ENCODE measurements at regions not wholly inside any gene's neighbourhood (a gene's known extent, or its start where the extent isn't known, plus 50 kb on each side); places are given as distances from the start of the nearest gene placed in this dataset.

DNA sequence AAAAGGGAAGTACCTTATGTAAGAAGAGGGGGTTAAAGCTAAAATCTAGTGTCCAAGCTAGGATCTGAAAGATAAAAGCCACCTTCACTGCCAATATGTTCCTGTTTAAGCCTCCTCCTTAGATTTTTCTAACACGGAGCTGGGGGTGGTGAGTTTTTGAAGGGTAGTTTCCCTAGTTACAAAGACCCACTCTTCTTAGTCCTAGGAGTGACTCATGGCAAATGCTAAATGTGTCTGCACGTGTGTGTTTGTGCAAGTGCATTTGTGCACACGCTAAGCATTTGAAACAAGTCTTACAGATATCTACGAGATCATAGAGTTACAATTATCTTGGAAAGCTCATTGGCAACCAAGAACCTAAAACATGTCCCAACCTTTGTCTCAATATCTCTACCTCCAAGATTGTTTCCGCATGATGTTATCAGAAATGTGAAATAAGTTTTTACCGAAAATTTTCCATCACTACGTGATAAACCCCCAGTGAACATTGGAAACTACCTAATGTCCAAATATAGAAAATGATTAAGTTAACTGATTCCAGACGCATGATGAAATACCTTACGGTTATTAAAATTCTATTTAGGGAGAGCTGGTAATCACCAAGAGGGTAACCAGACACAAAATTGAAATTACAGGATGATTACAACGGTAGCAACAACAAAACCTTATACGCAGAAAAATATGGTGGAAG is 78.0 kb upstream of the HRH2 start:
- H3K27me3 ChIP-seq: no peaks in the 10 kb centered on the region
- TF ChIP-seq POLR2A (IDR thresholded peaks at IDR 0.05): no peak
- TF ChIP-seq, protein P1, sequence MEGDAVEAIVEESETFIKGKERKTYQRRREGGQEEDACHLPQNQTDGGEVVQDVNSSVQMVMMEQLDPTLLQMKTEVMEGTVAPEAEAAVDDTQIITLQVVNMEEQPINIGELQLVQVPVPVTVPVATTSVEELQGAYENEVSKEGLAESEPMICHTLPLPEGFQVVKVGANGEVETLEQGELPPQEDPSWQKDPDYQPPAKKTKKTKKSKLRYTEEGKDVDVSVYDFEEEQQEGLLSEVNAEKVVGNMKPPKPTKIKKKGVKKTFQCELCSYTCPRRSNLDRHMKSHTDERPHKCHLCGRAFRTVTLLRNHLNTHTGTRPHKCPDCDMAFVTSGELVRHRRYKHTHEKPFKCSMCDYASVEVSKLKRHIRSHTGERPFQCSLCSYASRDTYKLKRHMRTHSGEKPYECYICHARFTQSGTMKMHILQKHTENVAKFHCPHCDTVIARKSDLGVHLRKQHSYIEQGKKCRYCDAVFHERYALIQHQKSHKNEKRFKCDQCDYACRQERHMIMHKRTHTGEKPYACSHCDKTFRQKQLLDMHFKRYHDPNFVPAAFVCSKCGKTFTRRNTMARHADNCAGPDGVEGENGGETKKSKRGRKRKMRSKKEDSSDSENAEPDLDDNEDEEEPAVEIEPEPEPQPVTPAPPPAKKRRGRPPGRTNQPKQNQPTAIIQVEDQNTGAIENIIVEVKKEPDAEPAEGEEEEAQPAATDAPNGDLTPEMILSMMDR (IDR thresholded peaks at IDR 0.05 in 4 of 5, conservative IDR thresholded peaks at IDR 0.05 in 1 of 5): no peak
- no peaks in the 10 kb centered on the region for H3K9me3 ChIP-seq
- intact Hi-C loops (cut with DNase I; ENCODE audit: low total_unique reads) (no loop called here), in situ Hi-C loops (cut with MboI; ENCODE audit: low sequenced_read_pairs in 4 of 4) (no loop called here)
- peaks cover 0 to 6% of the 10 kb centered on the region in 2 donors for H3K4me1 ChIP-seq
- no peak overlapping the region for H3K4me3 ChIP-seq
- no peaks in the 10 kb centered on the region for H3K36me3 ChIP-seq
- peak overlapping the region in 2 of 4 donors; percentile 45 to 50 for H3K27ac ChIP-seq
- ATAC-seq (peak; percentile 65 to 80), DNase-seq (no peak)

DNA sequence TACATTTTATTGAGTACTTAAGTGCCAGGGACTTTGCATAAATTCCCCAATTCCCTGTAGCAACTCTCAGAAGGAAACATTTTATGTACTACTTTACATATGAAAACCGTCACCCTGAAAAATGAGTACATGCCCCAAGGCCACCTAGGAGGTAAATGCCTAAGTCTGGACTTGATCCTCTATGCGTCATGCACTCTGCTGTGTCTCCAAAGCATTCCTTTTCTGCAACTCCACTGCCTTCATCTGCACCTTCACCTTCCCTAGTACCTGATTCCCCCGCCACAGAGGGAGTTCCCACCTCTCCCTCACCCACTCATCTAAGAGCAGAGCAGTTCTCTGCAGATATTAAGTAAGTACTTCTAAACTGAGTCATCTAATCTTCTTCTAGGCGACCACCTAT is 75.2 kb upstream of the HRH2 start:
- no peaks in the 10 kb centered on the region for H3K9me3 ChIP-seq
- in situ Hi-C loops (cut with MboI; ENCODE audit: low sequenced_read_pairs in 4 of 4) (no loop called here), intact Hi-C loops (cut with DNase I; ENCODE audit: low total_unique reads) (no loop called here)
- no peak overlapping the region for H3K27ac ChIP-seq
- no peaks in the 10 kb centered on the region for H3K36me3 ChIP-seq
- no peak overlapping the region for H3K4me3 ChIP-seq
- H3K27me3 ChIP-seq: no peaks in the 10 kb centered on the region
- no peak for DNase-seq
- TF ChIP-seq, protein P1 (IDR thresholded peaks at IDR 0.05 in 4 of 5, conservative IDR thresholded peaks at IDR 0.05 in 1 of 5): no peak
- no peak for TF ChIP-seq POLR2A (IDR thresholded peaks at IDR 0.05)
- ATAC-seq: no peak
- H3K4me1 ChIP-seq: peaks cover 0 to 6% of the 10 kb centered on the region in 2 donors

DNA sequence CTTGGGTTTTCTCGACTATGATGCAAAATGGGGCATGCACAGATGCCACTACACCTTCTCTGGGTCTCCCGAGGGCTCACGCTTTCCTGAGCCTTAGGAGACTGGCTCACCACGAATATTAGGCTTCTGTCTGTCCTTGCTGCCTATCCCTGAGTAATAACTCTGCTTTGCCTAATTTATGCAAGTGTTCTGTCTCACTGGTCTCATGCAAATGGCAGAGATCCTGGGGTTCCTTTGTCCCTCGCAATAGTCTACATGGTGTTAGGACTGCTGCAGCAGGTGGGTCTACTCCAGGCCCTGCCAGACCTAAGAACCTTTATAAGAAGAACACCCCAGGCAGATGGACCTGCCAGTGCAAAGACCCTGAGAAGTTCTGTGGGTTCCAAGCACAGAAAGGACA is 72.3 kb upstream of the HRH2 start:
- Histone ChIP-seq H3K4me3 (no peak overlapping the region), H3K36me3 (no peaks in the 10 kb centered on the region), H3K4me1 (no peaks in the 10 kb centered on the region), H3K27me3 (no peaks in the 10 kb centered on the region), H3K27ac (no peak overlapping the region), H3K9me3 (no peaks in the 10 kb centered on the region)
- DNase-seq: no peak
- intact Hi-C loops (cut with DNase I; ENCODE audit: low total_unique reads) (no loop called here), in situ Hi-C loops (cut with MboI; ENCODE audit: low sequenced_read_pairs in 4 of 4) (no loop called here)
- no peak for ATAC-seq
- TF ChIP-seq POLR2A (IDR thresholded peaks at IDR 0.05): no peak
- TF ChIP-seq, protein P1 (IDR thresholded peaks at IDR 0.05 in 4 of 5, conservative IDR thresholded peaks at IDR 0.05 in 1 of 5): no peak

DNA sequence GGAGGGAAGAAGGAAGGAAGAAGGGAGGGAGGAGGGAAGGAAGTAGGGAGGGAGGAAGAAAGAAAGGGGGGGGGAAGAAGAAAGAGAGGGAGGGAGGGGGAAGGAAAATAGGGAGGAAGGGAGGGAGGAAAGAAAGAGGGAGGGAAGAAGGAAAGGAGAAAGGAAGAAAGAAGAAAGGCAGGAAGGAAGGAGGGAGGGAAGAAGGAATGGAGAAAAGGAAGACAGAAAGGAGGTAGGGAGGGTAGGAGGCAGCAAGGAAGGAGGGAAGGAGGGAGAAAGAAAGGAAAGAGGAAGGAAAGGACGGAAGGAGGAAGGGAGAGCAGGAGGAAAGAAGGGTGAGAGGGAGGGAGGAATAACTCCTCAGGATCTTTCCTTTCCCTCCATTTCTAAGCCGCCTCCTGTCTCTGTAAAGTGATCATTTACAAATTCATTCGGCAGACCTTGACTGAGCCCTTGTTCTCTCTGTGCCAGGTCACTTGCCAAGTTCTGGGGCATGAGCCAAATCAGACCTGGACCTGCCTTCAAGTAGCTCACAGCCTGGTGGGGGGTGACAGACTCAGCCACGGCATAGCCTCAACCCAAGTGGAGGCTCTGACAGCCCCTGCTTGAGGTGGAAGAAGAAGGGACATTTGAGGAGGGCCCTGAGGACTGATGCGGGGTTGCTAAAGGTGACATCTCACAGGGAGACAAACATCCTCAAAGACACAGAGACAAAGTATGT is 69.0 kb upstream of the HRH2 start:
- TF ChIP-seq POLR2A (IDR thresholded peaks at IDR 0.05): no peak
- TF ChIP-seq, protein P1 (IDR thresholded peaks at IDR 0.05 in 4 of 5, conservative IDR thresholded peaks at IDR 0.05 in 1 of 5): no peak
- ATAC-seq (no peak), DNase-seq (no peak)
- H3K36me3 ChIP-seq: no peaks in the 10 kb centered on the region
- H3K27ac ChIP-seq: no peak overlapping the region
- no peaks in the 10 kb centered on the region for H3K27me3 ChIP-seq
- H3K4me1 ChIP-seq: no peaks in the 10 kb centered on the region
- intact Hi-C loops (cut with DNase I; ENCODE audit: low total_unique reads): no loop called here
- no peaks in the 10 kb centered on the region for H3K9me3 ChIP-seq
- no peak overlapping the region for H3K4me3 ChIP-seq
- in situ Hi-C loops (cut with MboI; ENCODE audit: low sequenced_read_pairs in 4 of 4): no loop called here
